ENCODE measurements at regions not wholly inside any gene's neighbourhood (a gene's known extent, or its start where the extent isn't known, plus 50 kb on each side); places are given as distances from the start of the nearest gene placed in this dataset.

- TF ChIP-seq ZFP30 (CRISPR knock-in tag; IDR thresholded peaks at IDR 0.05), result no peak
- TF ChIP-seq ZNF8 (CRISPR knock-in tag; IDR thresholded peaks at IDR 0.05), result no peak
- TF ChIP-seq, protein P1, sequence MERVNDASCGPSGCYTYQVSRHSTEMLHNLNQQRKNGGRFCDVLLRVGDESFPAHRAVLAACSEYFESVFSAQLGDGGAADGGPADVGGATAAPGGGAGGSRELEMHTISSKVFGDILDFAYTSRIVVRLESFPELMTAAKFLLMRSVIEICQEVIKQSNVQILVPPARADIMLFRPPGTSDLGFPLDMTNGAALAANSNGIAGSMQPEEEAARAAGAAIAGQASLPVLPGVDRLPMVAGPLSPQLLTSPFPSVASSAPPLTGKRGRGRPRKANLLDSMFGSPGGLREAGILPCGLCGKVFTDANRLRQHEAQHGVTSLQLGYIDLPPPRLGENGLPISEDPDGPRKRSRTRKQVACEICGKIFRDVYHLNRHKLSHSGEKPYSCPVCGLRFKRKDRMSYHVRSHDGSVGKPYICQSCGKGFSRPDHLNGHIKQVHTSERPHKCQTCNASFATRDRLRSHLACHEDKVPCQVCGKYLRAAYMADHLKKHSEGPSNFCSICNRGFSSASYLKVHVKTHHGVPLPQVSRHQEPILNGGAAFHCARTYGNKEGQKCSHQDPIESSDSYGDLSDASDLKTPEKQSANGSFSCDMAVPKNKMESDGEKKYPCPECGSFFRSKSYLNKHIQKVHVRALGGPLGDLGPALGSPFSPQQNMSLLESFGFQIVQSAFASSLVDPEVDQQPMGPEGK (CRISPR knock-in tag; IDR thresholded peaks at IDR 0.05; ENCODE audit: borderline replicate concordance), result no peak
- no peak for TF ChIP-seq ARNTL (CRISPR knock-in tag; IDR thresholded peaks at IDR 0.05; ENCODE audit: borderline replicate concordance, low read depth)
- no peak for TF ChIP-seq CSDC2 (CRISPR knock-in tag; IDR thresholded peaks at IDR 0.05)
- no peak for TF ChIP-seq RARB (CRISPR knock-in tag; IDR thresholded peaks at IDR 0.05)
- TF ChIP-seq ZNF70 (CRISPR knock-in tag; IDR thresholded peaks at IDR 0.05), result no peak
- TF ChIP-seq ESRRG (CRISPR knock-in tag; IDR thresholded peaks at IDR 0.05), result no peak
- no peak for TF ChIP-seq ZFP3 (CRISPR knock-in tag; IDR thresholded peaks at IDR 0.05)
- TF ChIP-seq, protein P2, sequence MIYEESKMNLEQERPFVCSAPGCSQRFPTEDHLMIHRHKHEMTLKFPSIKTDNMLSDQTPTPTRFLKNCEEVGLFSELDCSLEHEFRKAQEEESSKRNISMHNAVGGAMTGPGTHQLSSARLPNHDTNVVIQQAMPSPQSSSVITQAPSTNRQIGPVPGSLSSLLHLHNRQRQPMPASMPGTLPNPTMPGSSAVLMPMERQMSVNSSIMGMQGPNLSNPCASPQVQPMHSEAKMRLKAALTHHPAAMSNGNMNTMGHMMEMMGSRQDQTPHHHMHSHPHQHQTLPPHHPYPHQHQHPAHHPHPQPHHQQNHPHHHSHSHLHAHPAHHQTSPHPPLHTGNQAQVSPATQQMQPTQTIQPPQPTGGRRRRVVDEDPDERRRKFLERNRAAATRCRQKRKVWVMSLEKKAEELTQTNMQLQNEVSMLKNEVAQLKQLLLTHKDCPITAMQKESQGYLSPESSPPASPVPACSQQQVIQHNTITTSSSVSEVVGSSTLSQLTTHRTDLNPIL (CRISPR knock-in tag; IDR thresholded peaks at IDR 0.05; ENCODE audit: low read depth), result no peak
- TF ChIP-seq PPARA (CRISPR knock-in tag; IDR thresholded peaks at IDR 0.05; ENCODE audit: borderline replicate concordance), result no peak
Observed at GRCh38 chr5:17014686-17015085, 78.6 kb upstream of the MYO10 start.
